AG08396 (cell line): ENCODE measurements at regions not wholly inside any gene's neighbourhood (a gene's known extent, or its start where the extent isn't known, plus 50 kb on each side); places are given as distances from the start of the nearest gene placed in this dataset.
"Not testable (repeated sequence)": the region's sequence is repeated elsewhere in the genome, so short reads cannot be mapped to it uniquely, and the experiment has no call there.

ENCODE experiments used
- DNase-seq: peaks from one replicate; pipeline ENCODE4 v3.0.0; 2012; ENCODE audit warnings: low spot score, mixed read lengths

GRCh38 chr16:29234536-29235275, 171.8 kb downstream of the NPIPB11 start:
- not testable (repeated sequence) for DNase-seq

DNA sequence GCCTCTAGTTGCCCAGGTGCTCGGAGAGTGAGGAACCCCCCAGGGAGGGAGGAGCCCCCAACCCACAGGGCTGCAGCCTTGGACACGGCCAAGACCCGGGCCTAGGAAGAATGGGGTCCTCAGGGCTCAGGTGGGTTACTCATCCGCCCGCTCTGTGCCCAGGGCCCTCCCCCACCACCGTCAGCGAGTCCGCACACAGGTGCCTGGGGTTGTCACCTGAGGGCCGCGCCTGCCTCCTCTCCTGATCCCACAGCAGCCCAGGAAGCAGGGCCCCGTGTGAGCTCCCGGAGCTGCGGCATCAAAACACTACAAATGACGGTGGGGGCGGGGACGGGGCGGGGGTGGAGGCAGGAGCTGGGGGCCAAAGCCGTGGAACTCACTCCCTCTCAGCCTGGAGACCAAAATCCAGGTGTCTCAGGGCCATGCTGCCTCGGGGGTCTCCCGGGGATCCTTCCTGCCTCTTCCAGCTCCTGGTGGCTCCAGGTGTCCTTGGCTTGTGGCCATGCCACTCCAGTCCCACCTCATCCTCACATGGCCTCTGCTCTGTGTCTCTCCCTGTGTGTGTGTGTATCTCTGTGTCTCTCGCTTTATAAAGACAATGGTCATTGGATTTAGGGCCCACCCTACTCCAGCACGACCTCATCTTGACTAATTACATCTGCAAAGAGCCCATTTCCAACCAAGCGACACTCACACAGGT, 172.7 kb downstream of the NPIPB11 start:
- DNase-seq = not testable (repeated sequence)

DNA sequence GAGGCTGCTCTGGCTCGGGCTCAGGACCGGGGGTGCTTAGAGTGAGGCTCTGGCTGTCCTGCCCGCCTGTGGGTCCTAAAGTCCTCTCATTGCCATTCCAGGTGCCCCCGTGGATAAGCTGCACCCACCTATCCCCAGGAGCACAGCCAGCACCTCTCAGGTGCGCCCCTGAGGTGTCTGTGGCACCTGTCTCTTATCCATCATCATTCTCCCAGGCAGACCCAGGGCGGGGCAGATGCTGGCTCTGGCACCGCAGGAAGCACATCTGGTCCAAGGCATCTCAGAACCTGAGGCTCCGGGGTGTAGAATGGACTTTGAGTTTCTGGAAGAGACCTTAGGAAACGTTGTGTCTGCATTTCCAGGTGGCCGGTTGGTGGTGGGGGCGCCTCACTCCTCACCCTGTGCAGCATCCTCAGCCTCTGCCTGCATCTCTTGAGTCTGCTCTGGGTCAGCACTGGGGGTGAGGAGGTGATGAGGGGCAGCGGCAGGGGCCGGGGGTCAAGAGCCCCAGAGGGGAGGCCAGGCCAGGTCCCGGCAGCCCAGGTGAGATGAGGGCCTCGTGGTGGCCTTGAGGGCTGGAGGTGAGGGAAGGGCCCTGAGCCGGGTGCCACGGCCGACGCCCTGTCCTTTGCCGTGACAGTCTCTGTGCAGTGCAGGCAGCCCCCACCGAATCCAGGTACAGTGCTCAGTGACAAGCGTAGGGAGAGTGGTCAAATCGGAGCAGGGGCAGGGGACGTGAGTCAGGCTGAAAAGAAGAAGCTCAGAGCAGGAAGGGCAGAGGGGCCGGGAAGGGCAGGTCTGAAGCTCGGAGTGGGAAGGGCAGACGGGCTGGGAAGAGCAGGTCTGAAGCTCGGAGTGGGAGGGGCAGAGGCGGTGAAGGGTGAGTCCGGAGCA, 173.5 kb downstream of the NPIPB11 start:
- DNase-seq = no peak

- not testable (repeated sequence) for DNase-seq
Observed at GRCh38 chr16:29232160-29232705, 174.3 kb downstream of the NPIPB11 start.

DNA sequence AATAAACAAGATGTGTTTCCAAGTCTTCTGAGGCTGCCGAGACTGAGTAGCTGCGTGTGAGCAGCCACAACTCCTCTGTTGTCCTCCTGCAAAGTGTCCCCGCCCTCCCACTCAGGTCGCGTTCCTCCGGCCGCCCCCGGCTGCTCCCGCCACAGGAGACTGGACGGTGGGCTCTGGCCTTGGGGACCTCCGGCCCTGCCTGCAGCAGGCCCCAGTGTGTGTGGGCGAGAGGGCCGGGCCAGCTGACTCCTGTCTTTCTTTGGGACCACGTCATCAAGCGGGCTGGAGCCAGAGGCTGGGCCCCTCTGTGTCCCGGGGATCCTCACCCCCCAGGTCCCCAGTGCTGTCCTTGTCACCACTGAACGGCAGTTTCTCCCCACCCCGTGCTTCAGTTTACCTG, 175.3 kb downstream of the NPIPB11 start:
- DNase-seq = peak; percentile 25

GRCh38 chr16:29230671-29231096, 175.8 kb downstream of the NPIPB11 start:
- peak; percentile 43 for DNase-seq

GRCh38 chr16:29230006-29230668, 176.4 kb downstream of the NPIPB11 start:
- DNase-seq = not testable (repeated sequence)

DNA sequence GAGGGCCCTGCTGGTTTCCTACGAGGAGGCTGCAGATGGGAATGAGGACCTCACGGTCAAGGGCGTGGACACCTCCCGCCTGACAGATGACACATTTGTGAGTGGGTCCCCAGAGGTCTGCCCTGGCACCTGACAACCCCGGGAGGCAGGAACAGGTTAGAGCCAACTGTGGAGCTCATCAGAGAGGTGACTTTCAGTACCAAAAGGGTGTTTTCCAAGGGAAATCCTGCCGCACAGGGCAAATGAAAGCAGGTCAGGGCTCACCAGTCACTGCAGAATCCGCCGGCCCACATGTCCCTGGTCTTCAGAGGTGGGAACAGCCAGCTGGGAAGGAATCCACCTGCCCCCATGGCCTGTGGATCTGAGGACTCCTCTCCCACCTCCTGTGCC, 176.9 kb downstream of the NPIPB11 start:
- DNase-seq = not testable (repeated sequence)

DNA sequence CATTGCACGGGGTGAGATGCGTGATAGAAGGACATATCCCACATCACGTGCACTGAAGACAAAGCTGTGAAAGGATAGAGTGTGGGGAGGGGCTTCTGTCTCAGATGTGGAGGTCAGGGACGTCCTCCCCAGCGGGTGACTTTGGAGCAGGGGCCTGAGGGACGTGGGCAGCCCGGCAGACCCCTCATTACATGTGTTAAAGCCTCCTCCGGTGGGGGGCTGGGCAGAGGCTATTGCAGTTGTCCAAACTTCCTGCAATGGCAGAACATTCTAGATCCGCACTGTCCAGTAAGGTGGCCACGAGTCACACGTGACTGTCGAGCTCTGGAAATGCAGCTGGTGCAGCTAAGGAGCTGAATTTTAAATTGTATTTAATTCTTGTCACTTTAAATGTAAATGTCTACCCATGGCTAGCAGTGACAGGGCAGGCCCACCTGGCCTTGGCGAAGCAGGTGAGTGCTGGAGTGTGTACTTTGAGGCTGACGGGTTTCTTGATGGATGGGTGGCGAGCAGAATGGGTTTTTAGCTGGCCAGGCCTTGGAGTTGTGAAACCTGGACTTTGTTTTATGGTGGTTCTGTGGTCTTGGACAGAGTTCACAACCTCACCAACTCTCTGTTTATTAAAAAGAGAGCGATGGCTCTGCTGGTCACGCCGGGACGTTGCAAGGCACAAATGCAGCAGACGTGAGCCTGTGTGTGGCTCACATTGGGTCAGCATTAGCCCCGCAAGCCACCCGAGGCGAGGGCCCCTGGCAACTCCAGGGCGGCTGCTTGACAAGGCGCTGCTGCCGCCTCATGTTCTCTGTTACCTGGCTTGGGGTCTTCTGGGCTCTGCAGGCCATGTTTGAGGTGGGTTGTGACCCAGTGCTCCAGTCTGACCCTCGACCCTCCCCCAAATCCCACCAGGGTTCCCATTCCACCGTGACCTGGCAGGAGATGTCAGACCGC, 177.6 kb downstream of the NPIPB11 start:
- not testable (repeated sequence) for DNase-seq

DNA sequence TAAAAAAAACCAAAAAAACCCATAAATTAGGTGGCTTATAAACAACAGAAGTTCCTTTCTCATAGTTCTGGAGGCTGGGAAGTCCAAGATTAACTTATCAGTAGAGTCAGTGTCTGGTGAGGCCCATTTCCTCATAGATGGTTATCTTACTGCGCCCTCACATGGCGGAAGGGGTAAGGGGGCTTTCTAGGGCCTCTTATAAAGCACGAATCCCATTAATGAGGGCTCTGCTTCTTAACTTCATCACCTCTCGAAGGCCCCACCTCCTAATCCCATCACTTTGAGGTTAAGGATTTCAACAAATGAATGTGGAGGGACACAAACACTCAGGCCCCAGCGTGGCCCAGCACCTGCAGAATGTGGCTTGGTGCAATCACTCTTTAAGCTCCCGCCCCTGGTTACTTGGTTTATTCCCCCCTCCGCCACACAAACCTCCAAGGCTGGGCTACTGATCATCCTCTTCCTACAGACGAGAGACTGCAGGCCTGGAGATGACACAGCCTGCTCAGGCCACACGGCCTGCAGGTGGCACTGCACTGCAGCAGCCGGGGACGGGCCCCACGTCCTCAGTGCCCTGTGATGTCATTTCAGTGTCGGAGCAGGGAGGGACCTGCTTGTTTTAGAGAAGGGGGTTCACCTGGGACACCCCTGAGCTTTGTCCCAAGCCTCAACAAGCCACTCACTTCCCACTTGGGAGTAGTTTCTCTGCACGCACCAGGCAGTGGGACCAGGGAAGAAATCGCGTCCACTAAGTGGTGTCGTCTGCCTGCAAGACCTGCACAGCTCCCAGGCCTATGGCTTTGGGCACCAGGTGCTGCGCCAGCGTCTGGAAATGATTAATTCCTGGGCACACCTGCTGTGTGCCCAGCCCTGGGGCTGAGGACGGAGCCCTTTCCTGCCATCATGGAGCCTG, 178.5 kb downstream of the NPIPB11 start:
- DNase-seq = not testable (repeated sequence)

- DNase-seq = no peak
Observed at GRCh38 chr16:29226782-29227181, 179.7 kb downstream of the NPIPB11 start.

- DNase-seq = not testable (repeated sequence)
Observed at GRCh38 chr16:29224675-29225074, 181.8 kb downstream of the NPIPB11 start.

DNA sequence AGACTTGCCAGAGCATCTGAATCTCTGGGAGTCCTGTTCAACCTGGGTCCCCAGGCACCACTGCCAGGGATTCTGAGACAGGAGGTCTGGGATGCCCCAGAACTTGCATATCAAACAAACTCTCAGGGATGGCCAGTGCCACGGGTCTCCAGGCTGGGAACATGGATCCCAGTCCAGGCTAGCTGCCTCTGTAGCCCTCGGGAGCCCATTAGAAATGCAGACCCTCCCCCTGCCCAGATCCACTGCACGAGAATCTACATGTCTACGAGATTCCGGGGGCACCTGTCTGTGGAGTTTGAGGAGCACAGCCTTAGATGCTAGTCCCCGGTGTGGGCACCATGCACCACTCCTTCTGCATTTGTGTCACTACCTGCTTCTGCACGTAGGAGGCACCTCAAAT, 183.9 kb downstream of the NPIPB11 start:
- DNase-seq = not testable (repeated sequence)

DNA sequence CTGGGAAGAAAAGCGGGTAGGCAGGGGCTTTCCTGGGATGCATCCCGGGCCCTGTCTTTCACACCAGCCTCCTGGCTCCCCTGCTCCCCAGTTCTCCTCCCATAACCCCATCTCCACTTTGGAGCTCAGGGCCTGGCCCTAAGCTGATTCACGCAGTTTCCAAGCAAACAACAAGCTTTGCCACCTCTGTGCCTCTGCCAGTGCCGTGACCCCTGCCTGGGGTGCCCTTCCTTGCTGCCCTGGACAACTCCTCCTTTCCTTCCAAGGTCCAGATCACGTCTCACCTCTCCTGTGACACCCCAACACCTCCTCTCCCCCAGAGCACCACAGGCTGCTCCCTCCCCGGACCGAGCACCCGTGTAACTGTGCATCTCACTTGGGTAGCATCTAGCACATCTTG, 184.5 kb downstream of the NPIPB11 start:
- not testable (repeated sequence) for DNase-seq

- DNase-seq = not testable (repeated sequence)
Observed at GRCh38 chr16:29221281-29221955, 185.1 kb downstream of the NPIPB11 start.

DNA sequence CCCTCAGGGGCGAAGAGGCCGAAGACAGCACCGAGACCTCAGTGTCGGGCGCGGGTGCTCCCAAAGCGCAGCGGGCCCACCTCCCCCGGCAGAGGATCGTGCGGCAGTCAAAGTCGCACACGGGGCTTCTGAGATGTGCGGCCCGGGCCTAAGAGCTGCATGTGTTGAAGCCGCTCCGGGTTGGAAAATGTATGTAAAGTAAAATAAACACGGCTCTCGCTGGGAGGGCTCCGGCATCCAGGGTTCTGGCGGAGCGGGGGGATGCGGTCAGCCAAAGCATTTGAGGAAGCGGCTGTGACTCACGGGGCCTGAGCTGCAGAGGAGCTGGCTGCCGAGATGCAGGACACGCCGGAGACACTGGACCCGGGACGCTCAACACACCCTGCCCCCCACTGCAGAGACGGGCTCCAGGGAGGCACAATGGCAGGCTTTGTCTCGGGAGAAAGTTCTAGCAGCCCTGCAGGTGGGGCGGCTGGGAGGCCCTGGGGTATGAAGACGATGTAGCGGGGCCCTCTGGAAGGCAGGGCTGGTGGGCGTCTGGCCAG, 185.8 kb downstream of the NPIPB11 start:
- DNase-seq = peak; percentile 63

- DNase-seq = not testable (repeated sequence)
Observed at GRCh38 chr16:29219966-29220646, 186.4 kb downstream of the NPIPB11 start.

GRCh38 chr16:29219562-29219961, 186.9 kb downstream of the NPIPB11 start:
- DNase-seq = not testable (repeated sequence)
